Common myeloid progenitor, CD34-positive (primary cell): ENCODE measurements at regions not wholly inside any gene's neighbourhood (a gene's known extent, or its start where the extent isn't known, plus 50 kb on each side); places are given as distances from the start of the nearest gene placed in this dataset.

Experiments used
- CTCF ChIA-PET: fragments of 350-600 bp; sonication (Branson Sonifier 250); formaldehyde crosslinking; loops from one replicate; lab custom pipeline; 2021; ENCODE audit warnings: antibody characterized with exemption; lab: Charles Lee
- POLR2A ChIA-PET: fragments of 350-600 bp; sonication (Branson Sonifier 250); formaldehyde crosslinking; loops from one replicate; lab custom pipeline; 2021; ENCODE audit warnings: antibody characterized with exemption; lab: Charles Lee
- DNase-seq, 3 donors: peaks; one replicate each; pipeline versions ENCODE4 v3.0.0 to v3.0.0-alpha.2; 2013
- H3K27ac ChIP-seq, 2 experiments: 1 replicate in 1 of 2; 2 replicates in 1 of 2; pipeline ENCODE4 v1.7.0; 2013; ENCODE audit warnings: inconsistent platforms in 2 of 2, low read length in 2 of 2, mild to moderate bottlenecking in 2 of 2, low read depth in 1 of 2, moderate library complexity in 1 of 2; ENCODE audit not compliant: severe bottlenecking in 2 of 2, insufficient read depth in 1 of 2, poor library complexity in 1 of 2
- H3K27me3 ChIP-seq, 5 experiments: replicated peaks in 2 of 5; 1 replicate in 3 of 5; 2 replicates in 2 of 5; pipeline versions ENCODE4 v1.6.1 to v1.7.0; 2013; ENCODE audit warnings: low read length in 4 of 5, mild to moderate bottlenecking in 2 of 5, moderate library complexity in 2 of 5, inconsistent platforms in 1 of 5; ENCODE audit not compliant: insufficient read depth in 5 of 5, control insufficient read depth in 4 of 5
- H3K36me3 ChIP-seq, 4 experiments: 1 replicate in 2 of 4; 2 replicates in 2 of 4; pipeline versions ENCODE4 v1.6.1 to v1.7.0; 2013; ENCODE audit warnings: low read length in 3 of 4, control low read depth in 1 of 4, mild to moderate bottlenecking in 1 of 4; ENCODE audit not compliant: control insufficient read depth in 4 of 4, insufficient read depth in 4 of 4
- H3K4me1 ChIP-seq, 4 experiments: 1 replicate in 3 of 4; 2 replicates in 1 of 4; pipeline versions ENCODE4 v1.6.1 to v1.7.1; 2013; ENCODE audit warnings: low read length in 3 of 4, mild to moderate bottlenecking in 3 of 4, control low read depth in 1 of 4, inconsistent platforms in 1 of 4, moderate library complexity in 1 of 4; ENCODE audit not compliant: control insufficient read depth in 4 of 4, insufficient read depth in 4 of 4; ENCODE audit errors: control extremely low read depth in 1 of 4
- H3K4me3 ChIP-seq, 7 experiments: 1 replicate in 4 of 7; 2 replicates in 3 of 7; pipeline versions ENCODE4 v1.5.1 to v1.7.0; 2013; ENCODE audit warnings: mild to moderate bottlenecking in 7 of 7, low read length in 6 of 7, moderate library complexity in 6 of 7, inconsistent platforms in 2 of 7, low read depth in 2 of 7, control low read depth in 1 of 7; ENCODE audit not compliant: insufficient read depth in 4 of 7, control insufficient read depth in 1 of 7; ENCODE audit errors: extremely low read depth in 1 of 7
- H3K9me3 ChIP-seq, 5 experiments: 1 replicate in 4 of 5; 2 replicates in 1 of 5; pipeline versions ENCODE4 v1.6.1 to v1.7.1; 2013; ENCODE audit warnings: low read length in 4 of 5, mild to moderate bottlenecking in 2 of 5, inconsistent platforms in 1 of 5, low read depth in 1 of 5, moderate library complexity in 1 of 5; ENCODE audit not compliant: control insufficient read depth in 4 of 5, insufficient read depth in 2 of 5; ENCODE audit errors: control extremely low read depth in 1 of 5
- WGBS: methylation state at CpG from one replicate; pipeline ENCODE4 v1.1.5; 2013; ENCODE audit not compliant: insufficient coverage; 5-methylcytosine and 5-hydroxymethylcytosine counted together

- no peaks in the 10 kb centered on the region for H3K27me3 ChIP-seq
- no peaks in the 10 kb centered on the region for H3K36me3 ChIP-seq
- no peak overlapping the region for H3K27ac ChIP-seq
- H3K9me3 ChIP-seq: peaks cover 0 to 4% (median 0%) of the 10 kb centered on the region in 5 experiments
- no peak overlapping the region for H3K4me3 ChIP-seq
- H3K4me1 ChIP-seq: peaks cover 0 to 8% (median 6%) of the 10 kb centered on the region in 4 experiments
- WGBS: over 99% methylated on average over 11 of the region's 13 CpGs
- ChIA-PET CTCF (interaction anchor here (0.9 to 2.9 kb wide), 3 partner anchors 12 to 40 kb away, joined by 4 to 10 read pairs (median 9); no protein-coding TSS in a partner anchor), POLR2A (no interaction called here)
- no peak for DNase-seq
Measured at GRCh38 chr13:30145709-30146367, 161.5 kb downstream of the KATNAL1 start.

GRCh38 chr13:30143666-30144400 is 163.5 kb downstream of the KATNAL1 start:
- H3K9me3 ChIP-seq: peaks cover 0 to 4% (median 0%) of the 10 kb centered on the region in 5 experiments
- ChIA-PET POLR2A (no interaction called here), CTCF (interaction anchor here (2.4 kb wide), 1 partner anchor 10 kb away, joined by 6 read pairs; no protein-coding TSS in a partner anchor)
- H3K4me1 ChIP-seq: peaks cover 0 to 8% (median 6%) of the 10 kb centered on the region in 4 experiments
- no peak overlapping the region for H3K4me3 ChIP-seq
- peak in 1 of 3 donors; percentile 43 for DNase-seq
- no peak overlapping the region for H3K27ac ChIP-seq
- H3K36me3 ChIP-seq: no peaks in the 10 kb centered on the region
- 97% methylated on average over 5 of the region's 5 CpGs for WGBS
- H3K27me3 ChIP-seq: no peaks in the 10 kb centered on the region

GRCh38 chr13:30142486-30143211 is 164.7 kb downstream of the KATNAL1 start:
- no peak overlapping the region for H3K27ac ChIP-seq
- H3K4me3 ChIP-seq: no peak overlapping the region
- CTCF ChIA-PET: interaction anchor here (1.1 to 2.4 kb wide), 3 partner anchors 8 to 30 kb away, joined by 3 to 11 read pairs (median 6); no protein-coding TSS in a partner anchor
- no peaks in the 10 kb centered on the region for H3K36me3 ChIP-seq
- 84% methylated on average over 11 of the region's 13 CpGs for WGBS
- peaks cover 0 to 1% (median under 1%) of the 10 kb centered on the region in 4 experiments for H3K4me1 ChIP-seq
- H3K9me3 ChIP-seq: peaks cover 0 to 4% (median 0%) of the 10 kb centered on the region in 5 experiments
- H3K27me3 ChIP-seq: no peaks in the 10 kb centered on the region
- POLR2A ChIA-PET: no interaction called here
- DNase-seq: no peak

GRCh38 chr13:30141775-30142485 is 165.4 kb downstream of the KATNAL1 start:
- DNase-seq: no peak
- Histone ChIP-seq H3K36me3 (no peaks in the 10 kb centered on the region), H3K4me3 (no peak overlapping the region), H3K9me3 (peaks cover 0 to 4% (median 0%) of the 10 kb centered on the region in 5 experiments), H3K27ac (no peak overlapping the region), H3K27me3 (no peaks in the 10 kb centered on the region), H3K4me1 (no peaks in the 10 kb centered on the region)
- POLR2A ChIA-PET: no interaction called here
- CTCF ChIA-PET: interaction anchor here (1.1 to 2.4 kb wide), 3 partner anchors 8 to 29 kb away, joined by 3 to 11 read pairs (median 6); no protein-coding TSS in a partner anchor
- 94% methylated on average over 6 of the region's 6 CpGs for WGBS

- CTCF ChIA-PET: no interaction called here
- H3K27me3 ChIP-seq: no peaks in the 10 kb centered on the region
- 98% methylated on average over 9 of the region's 12 CpGs for WGBS
- POLR2A ChIA-PET: no interaction called here
- peaks cover 0 to 4% (median 0%) of the 10 kb centered on the region in 5 experiments for H3K9me3 ChIP-seq
- H3K4me3 ChIP-seq: no peak overlapping the region
- no peaks in the 10 kb centered on the region for H3K4me1 ChIP-seq
- no peaks in the 10 kb centered on the region for H3K36me3 ChIP-seq
- H3K27ac ChIP-seq: no peak overlapping the region
- DNase-seq: no peak
Measured at GRCh38 chr13:30140973-30141372, 166.4 kb downstream of the KATNAL1 start.

- Histone ChIP-seq H3K27me3 (no peaks in the 10 kb centered on the region), H3K9me3 (no peaks in the 10 kb centered on the region), H3K27ac (no peak overlapping the region), H3K4me1 (no peaks in the 10 kb centered on the region), H3K4me3 (no peak overlapping the region), H3K36me3 (no peaks in the 10 kb centered on the region)
- ChIA-PET POLR2A (no interaction called here), CTCF (no interaction called here)
- 39% methylated on average over 7 of the region's 8 CpGs for WGBS
- peak in 1 of 3 donors; percentile 68 for DNase-seq
Measured at GRCh38 chr13:30138511-30138910, 168.8 kb downstream of the KATNAL1 start.
